ENCODE measurements at regions not wholly inside any gene's neighbourhood (a gene's known extent, or its start where the extent isn't known, plus 50 kb on each side); places are given as distances from the start of the nearest gene placed in this dataset.

GRCh38 chr2:187943772-187944369, 347.8 kb upstream of the GULP1 start:
- no peaks in the 10 kb centered on the region for H3K4me1 ChIP-seq (ENCODE audit: control insufficient read depth in 1 of 2, insufficient read depth in 2 of 2, low read length in 2 of 2)
- no peak overlapping the region for H3K9ac ChIP-seq (ENCODE audit: insufficient read depth, low read length, poor library complexity, severe bottlenecking)
- no peak for TF ChIP-seq CTCF (IDR thresholded peaks at IDR 0.05)
- DNase-seq: no peak
- Mint-ChIP-seq H3K4me3 (no peak overlapping the region), H3K27ac (no peak overlapping the region), H3K4me1 (no peaks in the 10 kb centered on the region), H3K27me3 (ENCODE audit: low read depth in 3 of 3) (peaks cover 0 to 2% (median 0%) of the 10 kb centered on the region in 3 donors), H3K9me3 (peaks cover 0 to 6% (median 2%) of the 10 kb centered on the region in 7 donors), H3K36me3 (no peaks in the 10 kb centered on the region)
- H3K9me3 ChIP-seq (replicated peaks in 1 of 2; ENCODE audit: control insufficient read depth in 1 of 2, insufficient read depth in 1 of 2, low read length in 2 of 2): no peaks in the 10 kb centered on the region
- H2AFZ ChIP-seq (ENCODE audit: insufficient read depth, low read depth, low read length, poor library complexity, severe bottlenecking): no peak overlapping the region
- H3K79me2 ChIP-seq (ENCODE audit: insufficient read depth, low read length): no peaks in the 10 kb centered on the region
- no peaks in the 10 kb centered on the region for H3K36me3 ChIP-seq (replicated peaks in 1 of 2; ENCODE audit: control insufficient read depth in 1 of 2, insufficient read depth in 2 of 2, low read length in 2 of 2)
- H3K27me3 ChIP-seq (ENCODE audit: control insufficient read depth in 2 of 2, insufficient read depth in 2 of 2, low read length in 2 of 2): no peaks in the 10 kb centered on the region
- no peak overlapping the region for H3K4me3 ChIP-seq (replicated peaks in 1 of 3; ENCODE audit: low read depth in 2 of 3, low read length in 3 of 3)
- H3K4me2 ChIP-seq (replicated peaks; ENCODE audit: extremely low read depth, low read length, poor library complexity, severe bottlenecking): no peak overlapping the region
- no peak overlapping the region for H3K27ac ChIP-seq (ENCODE audit: low read depth in 1 of 2, low read length in 2 of 2)
- H4K20me1 ChIP-seq (ENCODE audit: insufficient read depth, low read length): no peaks in the 10 kb centered on the region
- 88% methylated on average over 1 of the region's 6 CpGs for WGBS (ENCODE audit: insufficient coverage)
- intact Hi-C loops (cut with micrococcal nuclease): no loop called here

- Histone ChIP-seq H3K4me3 (replicated peaks in 1 of 3; ENCODE audit: low read depth in 2 of 3, low read length in 3 of 3) (no peak overlapping the region), H3K4me2 (replicated peaks; ENCODE audit: extremely low read depth, low read length, poor library complexity, severe bottlenecking) (no peak overlapping the region), H3K9me3 (replicated peaks in 1 of 2; ENCODE audit: control insufficient read depth in 1 of 2, insufficient read depth in 1 of 2, low read length in 2 of 2) (peaks cover 6 to 15% of the 10 kb centered on the region in 2 donors), H3K4me1 (ENCODE audit: control insufficient read depth in 1 of 2, insufficient read depth in 2 of 2, low read length in 2 of 2) (no peaks in the 10 kb centered on the region), H3K27me3 (ENCODE audit: control insufficient read depth in 2 of 2, insufficient read depth in 2 of 2, low read length in 2 of 2) (no peaks in the 10 kb centered on the region), H3K27ac (ENCODE audit: low read depth in 1 of 2, low read length in 2 of 2) (no peak overlapping the region), H2AFZ (ENCODE audit: insufficient read depth, low read depth, low read length, poor library complexity, severe bottlenecking) (no peak overlapping the region), H3K9ac (ENCODE audit: insufficient read depth, low read length, poor library complexity, severe bottlenecking) (no peak overlapping the region), H3K79me2 (ENCODE audit: insufficient read depth, low read length) (no peaks in the 10 kb centered on the region), H3K36me3 (replicated peaks in 1 of 2; ENCODE audit: control insufficient read depth in 1 of 2, insufficient read depth in 2 of 2, low read length in 2 of 2) (no peaks in the 10 kb centered on the region), H4K20me1 (ENCODE audit: insufficient read depth, low read length) (no peaks in the 10 kb centered on the region)
- no peak for TF ChIP-seq CTCF (IDR thresholded peaks at IDR 0.05)
- Mint-ChIP-seq H3K4me3 (no peak overlapping the region), H3K27me3 (ENCODE audit: low read depth in 3 of 3) (peaks cover 0 to 2% (median 1%) of the 10 kb centered on the region in 3 donors), H3K27ac (no peak overlapping the region), H3K36me3 (no peaks in the 10 kb centered on the region), H3K4me1 (no peaks in the 10 kb centered on the region), H3K9me3 (peaks cover 9 to 30% (median 21%) of the 10 kb centered on the region in 7 donors)
- intact Hi-C loops (cut with micrococcal nuclease): no loop called here
- 100% methylated on average over 1 of the region's 3 CpGs for WGBS (ENCODE audit: insufficient coverage)
- no peak for DNase-seq
These were observed 341.8 kb upstream of the GULP1 start for GRCh38 chr2:187949859-187950258.

All from CD14-positive monocyte (primary cell).